M059J (cell line): ENCODE measurements at regions not wholly inside any gene's neighbourhood (a gene's known extent, or its start where the extent isn't known, plus 50 kb on each side); places are given as distances from the start of the nearest gene placed in this dataset.
A peak's percentile ranks its signal among the peaks of the same experiment; 100 is the strongest.

Experiments used
- DNase-seq: peaks from one replicate; pipeline ENCODE4 v3.0.0-alpha.2; 2012; ENCODE audit warnings: low read depth

DNA sequence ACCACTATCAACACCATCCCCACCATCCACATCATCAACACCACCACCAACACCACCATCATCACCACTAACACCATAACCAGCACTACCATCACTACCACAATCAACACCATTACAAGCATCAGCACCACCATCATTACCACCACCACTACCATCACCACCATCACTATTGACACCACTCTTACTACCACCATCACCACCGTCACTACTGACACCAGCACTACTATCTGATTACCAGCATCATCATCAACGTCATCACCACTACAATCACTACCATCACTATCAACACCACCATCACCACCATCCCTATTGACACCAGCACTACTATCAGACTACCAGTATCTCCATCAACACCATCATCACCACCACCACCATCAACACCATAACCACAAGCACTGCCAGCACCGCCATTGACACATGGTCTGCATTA lies 106.1 kb upstream of the RUNX3 start:
- no peak for DNase-seq

DNA sequence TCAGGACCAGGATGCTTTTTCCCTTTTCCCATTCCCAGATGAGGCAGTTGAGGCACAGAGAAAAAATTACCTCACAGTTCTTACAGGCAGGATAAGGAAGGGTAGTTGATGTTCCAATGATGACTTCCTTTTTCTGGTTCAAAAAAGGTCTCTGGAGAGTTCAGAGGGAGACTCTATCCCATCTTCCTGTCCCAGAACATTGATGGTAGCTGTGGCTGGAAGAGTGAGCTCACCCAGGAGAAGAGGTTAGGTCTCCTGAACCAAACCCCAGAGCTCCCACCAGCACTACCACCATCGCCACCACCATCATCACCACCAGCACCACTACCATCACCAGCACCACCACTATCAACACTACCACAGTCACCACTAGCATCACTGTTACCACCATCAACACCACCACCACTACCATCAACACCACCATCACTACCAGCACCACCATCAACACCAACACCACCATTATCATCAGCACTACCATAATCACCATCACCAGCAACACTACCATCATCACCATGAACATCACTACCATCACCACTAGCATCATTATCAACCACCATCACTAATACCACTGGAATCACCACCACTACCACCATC lies 105.5 kb upstream of the RUNX3 start:
- DNase-seq: no peak

DNA sequence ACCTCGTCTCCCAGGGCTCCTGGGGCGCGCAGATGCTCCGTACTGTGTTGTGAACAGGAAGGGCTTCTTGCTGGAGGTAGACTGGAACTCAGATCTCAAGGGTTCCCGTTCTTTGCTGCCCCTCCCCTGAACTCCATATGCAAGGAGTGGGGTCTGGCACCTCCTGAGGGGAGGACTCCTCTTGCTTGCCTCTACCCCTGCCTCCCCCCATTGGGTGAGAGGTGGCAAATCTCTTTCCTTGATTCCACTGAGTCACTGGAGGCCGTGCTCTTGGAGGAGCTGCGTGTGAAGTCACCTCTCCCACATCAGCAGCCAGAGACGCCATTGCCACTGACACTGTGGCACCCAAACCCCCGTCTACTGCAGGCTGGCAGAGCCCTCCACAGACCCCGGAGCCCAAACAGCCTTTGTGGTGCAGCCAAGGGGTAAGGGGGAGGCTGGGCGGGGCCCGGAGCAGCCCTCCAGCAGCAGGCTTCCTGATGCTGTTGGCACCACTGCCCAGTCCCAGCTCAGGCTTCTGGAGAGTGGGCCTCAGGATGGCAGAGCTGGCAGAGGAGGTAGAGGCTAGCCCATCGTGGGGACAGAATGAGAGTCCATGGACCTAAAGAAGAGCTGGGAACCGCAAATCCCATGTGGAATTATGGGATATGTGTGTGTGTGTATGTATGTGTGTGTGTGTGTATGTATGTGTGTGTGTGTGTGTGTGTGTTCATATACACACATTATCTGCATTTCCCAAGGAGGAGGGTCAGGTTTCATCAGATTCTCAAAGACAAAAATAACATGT lies 104.9 kb upstream of the RUNX3 start:
- DNase-seq: no peak

GRCh38 chr1:25033828-25034705 lies 104.0 kb upstream of the RUNX3 start:
- peak; percentile 45 for DNase-seq

DNA sequence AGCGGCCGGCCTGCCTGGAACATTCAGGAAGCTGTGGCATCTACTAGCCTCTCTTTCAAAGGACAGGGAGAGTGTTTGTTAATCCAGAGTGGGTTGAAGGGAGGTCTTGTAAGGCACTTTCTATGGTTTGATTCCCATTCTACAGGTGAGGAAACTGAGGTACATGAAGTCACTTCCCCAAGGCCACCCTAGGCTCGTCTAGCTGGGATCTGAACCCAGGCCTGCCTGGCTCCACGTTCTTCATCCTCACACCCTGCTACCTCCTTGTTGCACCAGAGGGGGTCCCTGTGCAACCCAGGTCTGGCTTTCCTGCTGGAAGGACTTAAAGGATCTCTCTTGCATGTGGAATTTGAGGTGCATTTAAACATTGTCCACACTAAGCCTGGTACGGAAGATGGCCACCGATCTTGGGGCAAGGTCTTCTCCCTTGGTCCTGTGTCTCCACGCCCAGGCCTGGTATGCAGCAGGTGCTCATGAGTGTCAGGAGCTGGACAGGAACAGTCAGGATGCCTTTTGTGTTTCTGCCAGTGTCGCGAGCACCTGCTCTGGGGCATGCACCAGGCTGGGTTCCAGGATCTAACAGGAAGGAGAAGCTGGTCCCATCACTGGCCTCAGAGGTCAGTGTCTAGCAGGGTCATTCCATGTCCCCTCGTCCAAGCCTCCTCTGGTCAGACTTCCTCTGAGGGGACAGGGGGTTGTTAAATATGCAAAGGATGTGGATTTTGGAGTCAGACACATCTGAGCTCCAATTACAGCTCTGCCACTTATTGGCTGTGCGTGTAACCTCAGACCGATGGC lies 103.2 kb upstream of the RUNX3 start:
- DNase-seq: no peak

DNA sequence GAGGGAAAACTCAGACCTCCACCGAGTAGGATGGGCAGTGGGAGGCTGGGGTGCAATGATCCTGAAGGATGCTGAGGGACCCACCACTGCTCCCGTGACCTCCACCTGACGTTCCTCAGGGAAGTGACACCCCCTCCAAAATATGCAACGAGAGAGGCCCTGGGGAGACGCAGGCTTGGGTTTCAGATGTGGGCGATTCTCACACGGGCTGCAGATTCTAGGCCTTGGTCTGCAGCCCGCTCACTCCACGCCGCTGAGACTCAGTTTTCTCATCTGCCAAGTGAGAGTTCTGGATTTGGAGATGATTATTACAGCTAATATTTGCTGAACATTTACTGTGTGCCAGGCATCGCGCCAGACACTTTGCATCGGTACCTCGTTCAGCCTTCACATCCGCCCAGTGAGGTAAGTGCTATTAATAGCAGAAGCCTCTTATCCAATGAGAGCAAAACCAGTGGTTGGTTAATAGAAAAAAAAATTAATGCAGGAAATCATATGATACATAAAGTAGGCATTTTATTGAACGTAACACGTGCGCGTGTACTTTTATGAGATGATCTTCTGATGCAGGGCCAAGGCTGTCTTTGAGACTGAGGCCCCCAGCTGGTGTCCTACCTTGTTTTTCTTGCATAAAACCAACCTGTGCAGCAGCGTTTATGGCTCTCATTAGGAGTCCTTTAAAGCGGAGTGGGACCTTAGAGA lies 102.0 kb upstream of the RUNX3 start:
- DNase-seq: no peak

- no peak for DNase-seq
Measured at GRCh38 chr1:25031601-25031965, 101.5 kb upstream of the RUNX3 start.

GRCh38 chr1:25030674-25031589 lies 100.9 kb upstream of the RUNX3 start:
- peak; percentile 72 for DNase-seq

GRCh38 chr1:25030012-25030411 lies 99.9 kb upstream of the RUNX3 start:
- DNase-seq: no peak

- DNase-seq: no peak
Measured at GRCh38 chr1:25028907-25029599, 99.0 kb upstream of the RUNX3 start.

DNA sequence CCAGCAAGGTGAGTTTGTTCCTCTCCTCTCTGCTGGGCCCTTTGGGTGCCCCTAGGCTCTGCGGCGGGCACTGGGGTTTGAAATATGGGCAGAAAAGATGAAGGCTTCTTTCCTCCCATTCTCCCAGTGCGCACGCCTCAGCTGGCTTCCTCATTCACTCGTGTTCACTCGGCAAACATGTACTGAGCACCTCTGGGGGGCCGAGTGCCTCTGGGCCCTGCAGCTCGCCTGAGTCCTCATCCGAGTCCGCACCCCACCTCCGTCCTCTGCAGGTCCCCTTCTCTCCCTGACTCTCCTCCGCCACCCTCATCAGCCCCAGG lies 98.5 kb upstream of the RUNX3 start:
- DNase-seq: no peak

GRCh38 chr1:25027822-25028586 lies 97.9 kb upstream of the RUNX3 start:
- no peak for DNase-seq

DNA sequence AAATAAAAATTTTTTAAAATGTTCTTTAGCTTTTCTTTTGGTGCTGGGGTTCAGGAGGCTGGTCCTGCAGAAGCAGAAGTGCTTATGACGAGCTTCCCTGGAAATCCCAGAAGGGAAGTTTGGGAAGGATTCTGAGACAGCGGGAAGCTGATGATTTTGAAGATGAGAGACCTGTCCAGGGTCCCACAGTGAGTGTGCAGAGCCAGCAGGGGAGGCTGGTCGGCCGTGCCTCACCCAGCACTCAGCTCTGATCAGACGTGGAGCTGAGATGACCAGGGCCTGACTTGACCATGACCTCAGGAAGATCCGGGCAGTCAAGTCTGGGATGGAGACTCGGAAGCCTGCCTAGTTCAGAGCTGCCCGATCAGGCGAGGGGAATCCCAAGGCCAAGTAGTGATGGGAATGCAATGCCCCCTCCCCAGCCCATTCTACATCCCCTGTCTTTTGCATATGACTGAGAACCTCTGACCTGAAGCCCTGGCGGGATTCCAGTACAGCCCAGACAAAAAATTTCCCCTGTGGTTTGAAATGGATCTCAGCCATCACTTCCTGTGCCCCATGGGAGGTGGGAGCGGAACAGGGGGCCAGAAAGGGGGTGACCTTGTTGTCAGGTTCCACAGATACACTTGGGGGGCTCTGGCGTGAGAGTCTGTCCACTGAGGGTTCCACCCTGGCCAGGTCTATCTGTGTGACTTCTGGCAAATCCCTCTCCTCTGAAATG lies 96.8 kb upstream of the RUNX3 start:
- DNase-seq: no peak

DNA sequence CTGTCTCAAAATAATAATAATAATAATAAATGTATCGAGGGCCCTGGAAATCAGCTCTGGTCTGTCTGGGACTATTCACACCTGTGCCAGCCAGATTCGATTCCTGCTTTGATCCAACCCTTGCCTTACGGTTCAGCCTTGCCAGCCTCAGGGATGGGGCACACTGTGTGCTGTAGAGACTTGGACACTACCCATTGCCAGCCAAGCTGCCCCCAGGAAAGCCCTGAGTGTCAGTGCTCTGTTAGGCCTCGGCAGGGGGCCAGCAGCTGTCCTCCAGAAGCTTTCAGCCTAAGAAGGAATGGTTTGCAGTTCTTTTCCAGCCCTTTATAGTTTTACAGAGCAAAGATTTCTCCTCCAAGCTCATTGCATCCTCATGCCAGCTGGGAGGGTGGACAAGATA lies 96.2 kb upstream of the RUNX3 start:
- no peak for DNase-seq

- DNase-seq: no peak
Measured at GRCh38 chr1:25024615-25025350, 94.7 kb upstream of the RUNX3 start.

DNA sequence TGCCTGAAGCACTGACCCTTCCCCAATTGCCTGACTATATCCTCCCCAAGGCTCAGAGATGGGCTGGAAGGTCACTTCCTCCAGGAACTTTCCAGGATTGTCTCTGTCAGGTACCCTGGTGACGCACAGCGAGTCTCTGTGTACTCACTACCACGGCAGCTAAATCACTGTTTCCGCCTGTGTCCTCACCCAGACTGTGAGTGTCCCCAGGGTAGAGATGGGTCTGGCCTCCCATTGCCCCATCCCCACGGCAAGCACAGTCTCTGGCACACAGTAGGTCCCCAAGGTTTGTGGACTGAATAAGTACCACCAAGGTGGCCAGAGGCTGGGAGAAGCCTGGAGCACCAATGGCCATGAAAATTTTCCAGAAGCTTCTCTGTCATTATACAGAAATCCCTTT lies 93.8 kb upstream of the RUNX3 start:
- DNase-seq: no peak

DNA sequence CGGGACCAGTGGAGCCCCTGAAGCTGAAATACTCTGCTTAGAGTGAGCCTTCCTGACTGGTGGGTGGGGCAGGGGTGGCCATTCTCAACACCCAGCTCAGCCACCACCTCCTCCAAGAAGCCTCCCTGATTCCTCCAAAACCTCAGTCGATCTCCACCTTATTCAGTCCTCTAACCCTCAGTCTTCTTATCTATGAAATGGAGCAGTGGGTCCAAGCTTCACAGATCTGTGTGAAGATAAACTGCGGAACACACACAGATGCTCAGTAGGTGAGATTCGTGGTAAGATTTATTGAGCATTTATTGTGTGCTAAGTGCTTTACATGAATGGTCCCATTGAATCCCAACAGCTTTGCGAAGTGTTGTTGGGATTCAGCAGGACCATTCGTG lies 93.1 kb upstream of the RUNX3 start:
- no peak for DNase-seq
